GM19467 (cell line): ENCODE measurements at regions not wholly inside any gene's neighbourhood (a gene's known extent, or its start where the extent isn't known, plus 50 kb on each side); places are given as distances from the start of the nearest gene placed in this dataset.
"Not testable (repeated sequence)": the region's sequence is repeated elsewhere in the genome, so short reads cannot be mapped to it uniquely, and the experiment has no call there.

Experiments
- ATAC-seq: cut with Tn5 transposase; IDR thresholded peaks from one replicate; pipeline ENCODE4 v1.9.1; 2021; ENCODE audit warnings: mild to moderate bottlenecking, moderate library complexity; ENCODE audit not compliant: unreplicated experiment

DNA sequence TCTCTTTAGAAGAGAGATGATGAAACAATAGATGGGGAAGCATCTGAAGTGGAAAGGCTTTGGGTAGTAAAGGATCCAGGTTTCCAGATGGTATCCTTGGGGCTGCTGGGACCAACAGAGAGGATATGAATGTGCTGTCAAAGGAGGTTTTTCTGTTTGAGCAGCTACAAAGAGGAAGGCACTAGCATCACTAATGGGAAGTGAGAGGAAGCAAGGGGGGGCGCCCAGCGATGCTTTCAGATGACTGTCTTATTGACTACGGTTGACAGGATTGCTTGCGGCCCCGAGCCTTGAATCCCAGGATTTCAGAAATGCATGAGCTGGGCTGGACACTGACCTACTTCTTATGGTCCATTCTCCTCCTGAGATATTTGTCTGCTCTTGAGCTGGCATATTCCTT is 103.8 kb upstream of the GALNT15 start:
- ATAC-seq: no peak

DNA sequence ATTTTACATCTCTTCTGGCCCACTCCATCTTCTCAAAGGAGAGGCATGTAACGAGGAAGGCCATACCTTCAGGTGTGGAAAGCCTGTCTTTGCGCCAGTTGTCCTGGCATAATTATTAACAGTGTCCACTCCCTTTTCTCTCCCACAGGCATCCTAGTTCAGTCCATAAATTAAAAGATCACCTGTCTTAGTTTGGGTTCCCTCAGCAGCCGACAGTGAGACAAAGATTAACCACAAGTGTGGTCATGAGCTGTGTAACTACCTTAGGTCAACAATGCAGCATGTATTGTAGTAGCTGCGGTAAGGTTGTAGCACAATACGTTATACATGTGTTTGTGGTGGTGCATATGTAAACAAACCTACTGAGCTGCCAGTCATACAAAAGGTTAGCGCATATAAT is 103.3 kb upstream of the GALNT15 start:
- no peak for ATAC-seq

DNA sequence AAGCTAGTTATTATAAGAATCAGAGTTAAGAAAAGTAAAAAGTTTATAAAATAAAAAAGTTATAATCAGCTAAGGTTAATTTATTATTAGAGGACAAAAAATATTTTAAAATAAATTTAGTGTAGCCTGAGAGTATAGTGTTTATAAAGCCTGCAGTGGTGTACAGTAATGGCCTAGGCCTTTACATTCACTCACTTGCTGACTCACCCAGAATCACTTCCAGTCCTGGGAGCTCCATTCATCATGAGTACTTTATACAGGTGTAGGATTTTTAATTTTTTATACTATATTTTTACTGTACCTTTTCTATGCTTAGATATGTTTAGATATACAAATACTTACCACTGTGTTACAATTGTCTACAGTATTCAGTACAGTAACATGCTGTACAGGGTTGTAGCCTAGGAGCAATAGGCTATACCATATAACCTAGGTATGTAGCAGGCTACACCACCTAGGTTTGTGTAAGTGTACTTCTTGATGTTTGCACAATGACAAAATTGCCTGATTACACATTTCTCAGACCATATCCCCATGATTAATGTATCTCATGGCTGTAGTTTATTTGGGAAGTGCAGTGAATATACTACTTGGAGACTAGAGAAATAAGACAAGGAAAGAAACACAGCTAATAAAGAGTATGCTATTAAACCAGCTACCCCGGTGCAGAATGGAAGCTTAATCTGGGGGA is 101.9 kb upstream of the GALNT15 start:
- ATAC-seq: no peak

DNA sequence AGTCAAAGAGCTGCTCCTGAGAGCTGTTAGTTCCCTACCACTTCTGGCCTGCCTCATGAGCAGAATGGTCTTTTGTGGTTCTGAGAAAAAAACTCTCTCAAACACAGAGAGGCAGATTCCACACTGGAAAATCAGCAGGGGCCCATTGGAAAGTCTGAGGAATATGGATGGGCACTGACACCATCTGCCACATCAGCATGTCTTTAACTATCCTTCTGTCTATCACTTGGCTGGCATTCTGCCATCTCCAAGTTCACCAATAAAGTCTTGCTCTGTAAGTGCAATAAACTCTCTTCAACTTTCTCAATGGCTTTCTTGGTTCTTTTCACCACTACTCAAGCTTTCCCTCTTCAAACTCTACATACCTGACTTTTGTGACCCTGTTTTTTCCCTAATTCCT is 101.3 kb upstream of the GALNT15 start:
- ATAC-seq: no peak

DNA sequence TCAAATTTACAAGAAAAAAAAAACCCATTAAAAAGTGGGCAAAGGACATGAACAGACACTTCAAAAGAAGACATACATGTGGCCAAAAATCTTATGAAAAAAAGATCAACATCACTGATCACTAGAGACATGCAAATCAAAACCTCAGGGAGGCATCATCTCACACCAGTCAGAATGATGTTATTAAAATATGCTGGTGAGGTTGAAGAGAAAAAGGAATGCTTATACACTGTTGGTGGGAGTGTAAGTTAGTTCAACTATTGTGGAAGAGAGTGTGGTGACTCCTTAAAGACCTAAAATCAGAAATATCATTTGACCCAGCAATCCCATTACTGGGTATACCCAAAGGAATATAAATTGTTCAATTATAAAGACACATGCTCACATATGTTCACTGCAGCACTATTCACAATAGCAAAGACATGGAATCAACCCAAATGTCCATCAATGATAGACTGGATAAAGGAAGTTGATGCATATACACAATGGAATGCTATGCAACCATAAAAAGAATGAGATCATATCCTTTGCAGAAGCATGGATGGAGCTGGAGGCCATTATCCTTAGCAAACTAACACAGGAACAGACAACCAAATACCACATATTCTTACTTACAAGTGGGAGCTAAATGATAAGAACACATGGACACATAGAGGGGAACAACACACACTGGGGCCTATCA is 100.3 kb upstream of the GALNT15 start:
- not testable (repeated sequence) for ATAC-seq

DNA sequence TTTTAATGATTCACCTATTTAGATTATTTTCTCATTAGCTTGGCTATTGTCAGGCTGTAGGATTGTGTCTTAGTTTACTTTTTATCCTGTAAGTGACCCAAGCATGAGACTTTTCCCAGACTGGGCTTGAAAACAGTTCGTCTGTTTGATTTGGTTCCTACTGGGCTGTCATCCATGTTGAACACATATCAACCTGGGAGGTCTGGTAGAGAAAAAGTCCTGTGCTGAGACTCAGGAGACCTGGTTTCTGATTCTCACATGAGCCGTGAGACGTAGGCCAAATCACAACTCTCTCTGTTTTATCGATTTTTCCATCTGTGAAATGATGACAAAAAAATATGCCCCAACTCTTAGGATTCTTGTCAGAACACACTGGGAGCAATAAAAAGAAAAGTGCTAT is 98.8 kb upstream of the GALNT15 start:
- no peak for ATAC-seq

DNA sequence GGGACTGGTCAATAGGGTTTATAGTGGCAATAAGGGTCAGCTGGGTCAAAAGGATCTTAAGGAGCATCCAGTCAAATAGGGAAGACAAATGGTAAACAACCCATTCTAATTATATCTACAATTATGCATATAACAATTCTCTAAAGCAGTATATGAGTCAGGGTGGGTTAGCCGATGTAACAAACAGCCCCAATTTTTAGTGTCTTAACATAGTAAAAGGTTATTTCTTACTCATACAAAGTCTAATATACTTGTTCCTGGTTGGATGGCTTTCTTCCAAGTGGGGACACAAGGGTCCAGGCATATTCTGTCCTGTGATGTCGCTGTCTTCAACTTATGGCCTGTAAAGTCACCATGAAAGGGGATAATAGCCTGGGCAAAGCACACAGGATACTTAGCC is 97.9 kb upstream of the GALNT15 start:
- no peak for ATAC-seq

DNA sequence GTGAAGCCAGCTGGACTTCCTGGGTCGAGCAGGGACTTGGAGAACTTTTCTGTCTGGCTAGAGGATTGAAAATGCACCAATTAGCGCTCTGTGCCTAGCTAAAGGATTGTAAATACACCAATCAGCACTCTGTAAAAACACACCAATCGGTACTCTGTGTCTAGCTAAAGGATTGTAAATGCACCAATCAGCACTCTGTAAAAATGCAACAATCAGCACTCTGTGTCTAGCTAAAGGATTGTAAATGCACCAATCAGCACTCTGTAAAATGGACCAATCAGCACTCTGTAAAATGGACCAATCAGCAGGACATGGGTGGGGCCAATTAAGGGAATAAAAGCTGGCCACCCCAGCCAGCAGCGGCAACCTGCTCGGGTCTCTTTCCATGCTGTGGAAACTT is 97.3 kb upstream of the GALNT15 start:
- ATAC-seq: not testable (repeated sequence)

DNA sequence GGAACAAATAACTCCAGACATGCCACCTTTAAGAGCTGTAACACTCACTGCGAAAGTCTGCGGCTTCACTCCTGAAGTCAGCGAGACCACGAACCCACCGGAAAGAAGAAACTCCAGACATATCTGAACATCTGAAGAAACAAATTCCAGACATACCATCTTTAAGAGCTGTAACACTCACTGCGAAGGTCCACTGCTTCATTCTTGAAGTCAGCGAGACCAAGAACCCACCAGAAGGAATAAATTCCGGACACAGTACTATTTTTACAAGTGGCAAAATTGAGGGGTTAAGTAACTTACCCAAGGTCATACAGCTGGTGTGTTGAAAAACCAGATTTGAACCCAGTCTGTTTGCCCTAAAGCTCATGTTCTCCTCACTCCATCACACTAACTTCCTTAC is 96.8 kb upstream of the GALNT15 start:
- ATAC-seq: not testable (repeated sequence)

DNA sequence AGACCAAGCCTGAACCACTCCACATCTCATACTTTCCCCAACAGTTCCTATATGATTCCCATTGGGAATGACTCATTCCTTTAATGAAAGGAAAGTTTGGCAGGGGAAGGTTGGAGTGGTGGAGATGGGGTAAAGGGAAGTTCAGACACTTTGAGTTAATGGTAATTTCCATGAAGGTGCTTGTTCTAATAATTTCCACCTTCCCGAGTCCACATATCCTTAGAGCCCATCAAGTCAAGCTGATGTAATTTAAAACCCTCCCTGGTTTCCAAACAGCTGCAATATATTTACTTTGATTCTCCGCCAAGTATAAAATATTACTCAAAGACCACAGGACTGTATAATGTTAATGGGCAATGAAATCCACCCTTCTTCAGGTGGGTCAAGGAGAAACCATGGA is 95.0 kb upstream of the GALNT15 start:
- no peak for ATAC-seq

DNA sequence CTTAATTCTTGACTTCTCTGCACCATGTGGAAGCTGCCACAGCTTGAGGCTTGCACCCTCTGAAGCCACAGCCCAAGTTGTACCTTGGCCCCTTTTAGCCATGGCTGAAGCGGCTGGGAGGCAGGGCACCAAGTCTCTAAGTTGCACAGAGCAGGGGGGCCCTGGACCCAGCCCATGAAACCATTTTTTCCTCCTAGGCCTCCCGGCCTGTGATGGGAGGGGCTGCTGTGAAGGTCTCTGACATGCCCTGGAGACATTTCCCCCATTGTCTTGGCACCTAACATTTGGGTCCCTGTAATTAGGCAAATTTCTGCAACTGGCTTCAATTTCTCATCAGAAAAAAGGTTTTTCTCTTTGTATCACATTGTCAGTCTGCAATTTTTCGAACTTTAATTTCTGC is 92.8 kb upstream of the GALNT15 start:
- no peak for ATAC-seq

DNA sequence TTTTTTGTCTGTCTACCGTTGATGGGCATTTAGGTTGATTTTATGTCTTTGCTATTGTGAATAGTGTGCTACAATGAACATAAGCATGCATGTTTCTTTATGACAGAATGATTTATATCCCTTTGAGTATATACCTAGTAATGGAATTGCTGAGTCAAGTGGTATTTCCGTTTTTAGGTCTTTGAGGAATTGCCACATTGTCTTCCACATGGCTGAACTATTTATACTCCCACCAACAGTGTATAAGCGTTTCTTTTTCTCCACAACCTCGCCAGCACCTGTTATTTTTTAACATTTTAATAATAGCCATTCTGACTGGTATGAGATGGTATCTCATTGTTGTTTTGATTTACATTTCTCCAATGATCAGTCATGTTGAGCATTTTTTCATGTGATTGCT is 89.6 kb upstream of the GALNT15 start:
- no peak for ATAC-seq

DNA sequence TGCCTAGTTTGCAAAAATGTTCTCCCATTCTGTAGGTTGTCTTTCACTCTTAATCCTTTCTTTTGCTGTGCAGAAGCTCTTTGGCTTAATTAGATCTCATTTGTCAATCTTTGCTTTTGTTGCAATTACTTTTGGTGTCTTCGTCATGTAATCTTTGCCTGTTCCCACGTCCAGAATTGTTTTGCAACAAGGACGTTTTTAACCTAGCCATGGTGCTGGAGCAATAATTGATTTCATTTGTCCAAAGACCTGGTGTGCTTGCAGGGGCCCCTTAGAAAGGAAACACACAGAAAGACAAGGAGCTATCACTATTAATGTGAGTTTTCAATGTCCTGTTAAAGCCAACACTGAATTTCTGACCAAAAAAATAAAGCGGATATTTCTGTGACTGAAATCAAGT is 89.1 kb upstream of the GALNT15 start:
- no peak for ATAC-seq

DNA sequence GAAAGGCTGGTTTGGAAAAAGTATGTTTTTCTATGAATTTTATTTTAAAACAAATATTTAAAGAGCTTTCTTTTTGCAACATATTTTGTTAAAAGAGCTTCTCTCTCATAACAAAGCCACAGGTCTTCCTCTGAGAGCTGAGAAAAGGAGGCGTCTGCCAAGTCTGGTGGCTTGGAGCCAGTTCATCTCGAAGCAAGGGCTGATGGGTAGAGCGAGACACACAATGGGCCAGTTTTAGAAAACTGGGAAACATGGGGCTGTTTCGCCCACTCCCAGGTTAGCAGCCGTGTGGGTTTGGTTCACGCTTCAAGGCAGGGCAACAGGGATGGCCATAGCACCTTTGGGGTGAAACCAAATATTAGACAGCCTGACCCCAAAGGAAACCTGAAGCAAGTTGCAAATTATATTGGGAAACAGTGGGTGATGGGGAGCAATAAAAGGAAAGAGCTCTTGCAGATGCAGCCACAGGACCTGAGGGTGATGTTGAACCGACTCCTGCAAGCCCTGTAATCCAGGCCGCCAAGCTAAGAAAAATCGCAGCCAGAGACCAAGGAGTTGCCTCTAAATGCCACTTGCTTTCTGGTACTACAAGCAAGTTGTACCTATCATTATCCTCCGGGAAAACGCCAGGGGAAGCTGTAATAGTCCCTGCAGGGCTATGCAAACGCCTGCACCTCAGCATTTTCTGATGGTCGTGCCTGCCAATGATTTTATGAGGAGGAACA is 88.4 kb upstream of the GALNT15 start:
- no peak for ATAC-seq

DNA sequence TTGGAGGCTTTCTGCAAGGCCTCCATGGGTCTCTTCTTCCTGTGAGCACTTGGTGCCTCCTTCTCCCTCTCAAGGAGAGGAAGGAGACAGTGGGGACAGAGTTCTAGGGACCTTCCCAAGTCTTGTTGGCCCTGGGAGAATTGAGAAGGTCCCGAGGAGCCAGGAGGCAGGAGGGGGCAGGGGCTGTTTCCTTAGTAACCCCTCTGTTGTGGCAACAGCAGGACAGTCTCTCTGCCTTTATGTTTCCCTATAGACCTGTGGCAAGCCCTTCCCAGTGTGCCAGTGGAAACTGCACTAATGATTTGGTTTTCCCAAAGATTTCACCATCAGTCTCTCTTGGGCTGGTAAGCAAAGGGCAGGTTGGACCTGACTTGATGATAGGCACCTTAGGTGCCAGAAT is 87.8 kb upstream of the GALNT15 start:
- ATAC-seq: no peak

DNA sequence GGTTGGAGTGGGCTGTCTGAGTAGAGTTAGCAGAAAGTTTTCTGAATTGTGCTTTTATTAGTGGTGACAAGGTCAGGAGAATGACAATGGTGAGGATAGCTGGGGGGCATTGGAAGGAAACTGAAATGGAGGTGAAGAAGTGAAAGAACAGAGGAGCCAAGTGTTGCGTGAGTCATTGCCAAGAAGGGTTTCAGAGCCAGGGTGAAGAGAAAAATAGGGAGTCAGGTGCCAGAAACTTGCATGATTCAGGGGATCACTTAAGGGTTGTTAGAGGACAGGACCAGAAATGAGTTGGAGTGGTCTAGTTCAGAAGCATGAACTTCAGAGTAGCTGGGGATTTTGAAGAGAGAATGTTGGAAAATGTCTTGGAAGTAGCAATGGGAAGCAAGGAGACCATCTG is 86.0 kb upstream of the GALNT15 start:
- ATAC-seq: no peak

DNA sequence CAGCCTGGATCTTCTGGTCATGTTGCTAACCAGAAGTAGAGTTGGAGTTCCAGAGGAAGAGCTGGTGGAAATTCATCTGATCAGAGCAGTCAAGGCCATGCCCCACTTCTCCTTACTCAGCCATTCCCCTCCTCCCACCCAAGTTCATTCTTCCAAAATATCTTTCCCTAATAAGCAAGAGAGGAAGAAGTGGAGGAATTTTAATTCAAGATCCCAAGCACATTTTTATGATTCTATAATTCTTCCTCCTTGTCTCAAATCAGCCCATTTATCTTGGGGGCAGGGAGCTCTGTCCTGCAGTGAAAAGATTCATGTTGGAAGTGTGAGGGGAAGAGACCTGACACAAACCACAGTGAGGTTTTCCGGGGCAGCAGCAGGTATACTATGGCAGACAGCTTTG is 85.0 kb upstream of the GALNT15 start:
- ATAC-seq: no peak

DNA sequence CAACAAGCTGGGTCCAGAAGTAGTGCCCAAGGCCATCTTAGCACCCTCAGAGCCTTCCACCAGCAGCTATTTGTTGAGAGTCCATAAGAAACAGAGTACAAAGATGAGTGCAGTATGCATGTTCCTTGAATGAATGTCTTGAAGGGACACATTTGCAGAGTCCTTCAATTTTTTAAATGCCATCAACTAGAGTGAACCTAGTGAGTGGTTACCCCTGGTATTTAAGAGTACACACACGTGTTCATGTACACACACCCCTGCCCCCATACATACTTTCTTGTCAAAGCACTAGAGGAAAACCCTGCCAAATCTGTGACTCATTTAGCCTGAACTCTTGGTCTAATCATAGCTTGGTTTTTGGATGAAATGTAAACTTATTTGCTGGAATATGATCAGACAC is 84.5 kb upstream of the GALNT15 start:
- ATAC-seq: no peak

DNA sequence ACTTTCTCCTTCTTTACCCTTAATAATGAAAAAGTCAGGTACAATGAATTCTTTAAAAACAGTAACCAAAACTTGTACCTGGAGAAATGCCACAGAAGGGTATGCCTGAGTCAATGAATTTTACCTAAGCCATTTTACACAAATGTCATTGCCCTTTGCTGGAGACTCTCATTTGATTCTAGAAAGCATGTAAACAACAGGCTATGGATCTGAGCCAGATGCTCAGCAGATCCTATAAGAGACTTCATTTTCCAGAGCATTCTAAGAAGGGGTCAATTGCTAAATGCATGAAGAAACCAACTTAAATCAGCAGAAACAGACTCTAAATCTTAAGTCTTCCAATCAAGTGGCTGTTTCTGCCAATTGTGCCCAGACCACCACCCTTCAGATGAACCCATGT is 83.8 kb upstream of the GALNT15 start:
- no peak for ATAC-seq

DNA sequence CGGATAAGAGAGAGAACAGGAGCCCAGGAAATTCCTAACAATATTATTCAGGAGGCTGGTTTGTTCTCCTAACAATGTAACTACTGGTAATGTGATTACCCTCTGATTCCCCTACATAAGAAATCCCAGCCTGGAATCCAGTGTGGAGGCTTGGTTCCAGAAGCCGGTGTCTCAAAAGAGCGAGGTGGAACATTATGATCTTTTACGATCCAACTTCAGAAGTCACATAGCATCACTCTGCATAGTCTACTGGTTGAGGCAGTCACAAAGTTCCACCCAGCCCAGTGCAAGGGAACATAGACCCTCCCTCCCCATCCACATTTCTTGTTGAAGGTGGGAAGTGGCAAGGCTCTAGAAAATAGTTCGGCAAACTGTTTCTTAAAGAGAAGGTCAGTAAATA is 81.6 kb upstream of the GALNT15 start:
- ATAC-seq: no peak

DNA sequence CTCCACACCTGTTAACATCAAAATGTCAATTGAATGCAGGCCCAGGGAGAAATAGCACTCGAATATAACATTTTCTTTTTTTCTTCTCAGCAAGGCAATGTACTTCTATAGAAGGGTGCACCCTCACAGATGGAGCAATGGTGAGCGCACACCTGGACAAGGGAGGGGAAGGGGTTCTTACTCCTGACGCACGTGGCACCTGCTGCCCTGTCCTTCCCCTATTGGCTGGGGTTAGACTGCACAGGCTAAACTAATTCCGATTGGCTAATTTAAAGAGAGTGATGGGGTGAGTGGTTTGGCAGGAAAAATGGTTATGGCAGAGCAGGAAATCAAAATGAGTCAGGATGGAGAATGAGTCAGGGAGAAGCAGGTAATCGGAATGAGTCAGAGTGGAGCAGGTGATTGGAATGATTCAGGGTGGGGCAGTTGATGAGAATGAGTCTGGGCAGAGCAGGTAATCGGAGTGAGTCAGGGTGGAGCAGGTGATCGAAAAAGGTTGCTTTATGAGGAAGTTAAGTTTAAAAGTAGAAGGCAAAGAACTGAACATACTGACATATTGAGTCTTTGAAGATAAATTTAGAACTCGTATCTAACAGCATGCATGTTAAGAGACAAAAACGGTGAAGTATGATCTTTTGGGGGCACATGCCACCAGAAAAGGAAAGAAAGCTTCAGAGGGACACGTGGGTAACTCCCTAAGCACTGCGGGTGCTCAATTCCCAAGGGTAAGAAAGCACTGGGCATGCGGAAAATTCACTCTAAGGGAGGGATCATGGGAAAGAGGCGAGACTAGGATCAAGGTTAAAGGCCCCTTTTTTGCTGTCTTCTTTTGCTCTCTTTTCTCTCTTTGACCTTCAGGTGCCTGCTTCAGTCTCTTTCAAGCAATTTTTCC is 72.9 kb upstream of the GALNT15 start:
- no peak for ATAC-seq
